OCI-LY7 (cell line): ENCODE measurements at regions not wholly inside any gene's neighbourhood (a gene's known extent, or its start where the extent isn't known, plus 50 kb on each side); places are given as distances from the start of the nearest gene placed in this dataset.

Experiments
- EZH2phosphoT487 ChIP-seq: fragments of 200-600 bp; sonication (generic); IDR thresholded peaks from 2 replicates; pipeline ENCODE4 v1.6.1; 2018; ENCODE audit warnings: low read depth, borderline replicate concordance, mild to moderate bottlenecking, mixed run types, antibody characterized with exemption, low read length, moderate library complexity, mixed read lengths
- TF ChIP-seq, protein P1 (sequence below): fragments of 200-600 bp; sonication (generic); conservative IDR thresholded peaks from 2 replicates; pipeline ENCODE4 v1.5.1; 2014; ENCODE audit warnings: mild to moderate bottlenecking, antibody characterized with exemption, low read length, moderate library complexity, mixed read lengths

- TF ChIP-seq, protein P1, sequence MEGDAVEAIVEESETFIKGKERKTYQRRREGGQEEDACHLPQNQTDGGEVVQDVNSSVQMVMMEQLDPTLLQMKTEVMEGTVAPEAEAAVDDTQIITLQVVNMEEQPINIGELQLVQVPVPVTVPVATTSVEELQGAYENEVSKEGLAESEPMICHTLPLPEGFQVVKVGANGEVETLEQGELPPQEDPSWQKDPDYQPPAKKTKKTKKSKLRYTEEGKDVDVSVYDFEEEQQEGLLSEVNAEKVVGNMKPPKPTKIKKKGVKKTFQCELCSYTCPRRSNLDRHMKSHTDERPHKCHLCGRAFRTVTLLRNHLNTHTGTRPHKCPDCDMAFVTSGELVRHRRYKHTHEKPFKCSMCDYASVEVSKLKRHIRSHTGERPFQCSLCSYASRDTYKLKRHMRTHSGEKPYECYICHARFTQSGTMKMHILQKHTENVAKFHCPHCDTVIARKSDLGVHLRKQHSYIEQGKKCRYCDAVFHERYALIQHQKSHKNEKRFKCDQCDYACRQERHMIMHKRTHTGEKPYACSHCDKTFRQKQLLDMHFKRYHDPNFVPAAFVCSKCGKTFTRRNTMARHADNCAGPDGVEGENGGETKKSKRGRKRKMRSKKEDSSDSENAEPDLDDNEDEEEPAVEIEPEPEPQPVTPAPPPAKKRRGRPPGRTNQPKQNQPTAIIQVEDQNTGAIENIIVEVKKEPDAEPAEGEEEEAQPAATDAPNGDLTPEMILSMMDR: no peak
- no peak for TF ChIP-seq EZH2phosphoT487
These were observed 137.3 kb upstream of the ACO1 start for GRCh38 chr9:32247168-32247567.
